H1 (cell line): ENCODE measurements at regions not wholly inside any gene's neighbourhood (a gene's known extent, or its start where the extent isn't known, plus 50 kb on each side); places are given as distances from the start of the nearest gene placed in this dataset.

Experiments
- CTCF ChIA-PET: fragments of 300-600 bp; sonication (Branson Sonifier 250); formaldehyde crosslinking; loops from one replicate; lab custom pipeline; 2021; ENCODE audit not compliant: partially characterized antibody; lab: Charles Lee
- POLR2A ChIA-PET: fragments of 300-600 bp; sonication (Branson Sonifier 250); formaldehyde crosslinking; loops from one replicate; lab custom pipeline; 2021; ENCODE audit warnings: inconsistent platforms; ENCODE audit not compliant: partially characterized antibody; lab: Charles Lee
- DNase-seq, 2 experiments: peaks; one replicate each; pipeline versions ENCODE4 v3.0.0 to v3.0.0-alpha.2; 2010 to 2022; ENCODE audit warnings: low spot score in 2 of 2, low read depth in 1 of 2, mixed read lengths in 1 of 2
- FAIRE-seq: peaks from 2 replicates; lab custom pipeline; 2011; peaks lifted over from hg19 to GRCh38; lab: Jason Lieb, UNC
- H2AFZ ChIP-seq: 2 replicates; pipeline ENCODE4 v1.8.1; 2012; ENCODE audit warnings: low read length, inconsistent platforms
- H2AK5ac ChIP-seq: 2 replicates; pipeline ENCODE4 v1.6.1; 2013; ENCODE audit warnings: low read depth, low read length
- H2BK120ac ChIP-seq: replicated peaks from 2 replicates; pipeline ENCODE3; 2013; ENCODE audit warnings: low read depth, low read length, inconsistent platforms
- H2BK12ac ChIP-seq: 2 replicates; pipeline ENCODE4 v1.6.1; 2013; ENCODE audit warnings: low read depth, low read length
- H2BK15ac ChIP-seq: 2 replicates; pipeline ENCODE4 v1.6.1; 2013; ENCODE audit warnings: low read length
- H2BK20ac ChIP-seq: 2 replicates; pipeline ENCODE4 v1.6.1; 2013; ENCODE audit warnings: low read length
- H2BK5ac ChIP-seq: 2 replicates; pipeline ENCODE4 v1.6.1; 2013; ENCODE audit warnings: low read depth, low read length
- H3K14ac ChIP-seq: 2 replicates; pipeline ENCODE4 v1.6.1; 2013; ENCODE audit warnings: inconsistent platforms; ENCODE audit not compliant: insufficient read length
- H3K18ac ChIP-seq: 2 replicates; pipeline ENCODE4 v1.6.1; 2013; ENCODE audit warnings: low read length; ENCODE audit errors: extremely low read depth
- H3K23ac ChIP-seq: 2 replicates; pipeline ENCODE4 v1.6.1; 2013; ENCODE audit warnings: inconsistent platforms; ENCODE audit not compliant: insufficient read length
- H3K23me2 ChIP-seq: 2 replicates; pipeline ENCODE4 v1.6.1; 2013; ENCODE audit warnings: low read depth, low read length
- H3K27ac ChIP-seq: 2 replicates; pipeline ENCODE4 v1.6.1; 2011; ENCODE audit warnings: low read depth, low read length, inconsistent platforms
- H3K27me3 ChIP-seq, 4 experiments: replicated peaks in 1 of 4; 1 replicate in 1 of 4; 2 replicates in 3 of 4; pipeline versions ENCODE4 v1.6.1 to v1.8.1; 2011 to 2013; ENCODE audit warnings: low read length in 3 of 4, mild to moderate bottlenecking in 3 of 4, inconsistent platforms in 2 of 4, mixed read lengths in 2 of 4, moderate library complexity in 1 of 4; ENCODE audit not compliant: control insufficient read depth in 3 of 4, insufficient read depth in 3 of 4; ENCODE audit errors: extremely low read depth in 1 of 4
- H3K36me3 ChIP-seq, 4 experiments: 2 replicates each; pipeline versions ENCODE4 v1.6.1 to v1.8.1; 2011 to 2013; ENCODE audit warnings: mild to moderate bottlenecking in 4 of 4, low read length in 3 of 4, moderate library complexity in 2 of 4, control low read depth in 1 of 4, inconsistent platforms in 1 of 4; ENCODE audit not compliant: insufficient read depth in 4 of 4, control insufficient read depth in 2 of 4
- H3K4ac ChIP-seq: replicated peaks from 2 replicates; pipeline ENCODE3; 2013; ENCODE audit warnings: low read length, low read depth, mixed read lengths, inconsistent platforms; ENCODE audit not compliant: insufficient read length
- H3K4me1 ChIP-seq, 4 experiments: replicated peaks in 1 of 4; 1 replicate in 1 of 4; 2 replicates in 3 of 4; pipeline versions ENCODE4 v1.6.1 to v1.8.1; 2011 to 2013; ENCODE audit warnings: low read length in 3 of 4, inconsistent platforms in 2 of 4, mixed read lengths in 1 of 4; ENCODE audit not compliant: insufficient read depth in 4 of 4, control insufficient read depth in 3 of 4
- H3K4me2 ChIP-seq, 2 experiments: 2 replicates each; pipeline versions ENCODE4 v1.6.1 to v1.8.1; 2011 to 2013; ENCODE audit warnings: low read depth in 2 of 2, low read length in 2 of 2, control low read depth in 1 of 2, inconsistent platforms in 1 of 2, mild to moderate bottlenecking in 1 of 2; ENCODE audit not compliant: insufficient read depth in 1 of 2
- H3K4me3 ChIP-seq, 4 experiments: fragments of 200-600, 300-600 bp in 1 of 4; sonication (generic), shearing (Covaris generic), sonication (Bioruptor Twin) in 1 of 4; 2 replicates each; pipeline versions ENCODE4 v1.5.1 to v1.8.1; 2011 to 2016; ENCODE audit warnings: low read length in 4 of 4, low read depth in 3 of 4, control low read depth in 2 of 4, inconsistent platforms in 2 of 4, mild to moderate bottlenecking in 2 of 4, mixed read lengths in 1 of 4, moderate library complexity in 1 of 4; ENCODE audit not compliant: insufficient read depth in 2 of 4; ENCODE audit errors: extremely low read depth in 1 of 4
- H3K56ac ChIP-seq: replicated peaks from 2 replicates; pipeline ENCODE3; 2013; ENCODE audit warnings: low read depth, mild to moderate bottlenecking, mixed read lengths, low read length, inconsistent platforms; ENCODE audit not compliant: insufficient read length
- H3K79me1 ChIP-seq: 2 replicates; pipeline ENCODE4 v1.6.1; 2013; ENCODE audit warnings: low read depth, low read length, control low read depth
- H3K79me2 ChIP-seq, 2 experiments: 2 replicates each; pipeline versions ENCODE4 v1.6.1 to v1.8.1; 2012 to 2013; ENCODE audit warnings: low read length in 2 of 2, mild to moderate bottlenecking in 2 of 2, inconsistent platforms in 1 of 2; ENCODE audit not compliant: insufficient read depth in 2 of 2, control insufficient read depth in 1 of 2
- H3K9ac ChIP-seq, 4 experiments: replicated peaks in 1 of 4; 1 replicate in 1 of 4; 2 replicates in 3 of 4; pipeline versions ENCODE4 v1.6.1 to v1.8.1; 2011 to 2013; ENCODE audit warnings: low read depth in 3 of 4, low read length in 3 of 4, control low read depth in 2 of 4, mild to moderate bottlenecking in 2 of 4, moderate library complexity in 2 of 4, inconsistent platforms in 1 of 4; ENCODE audit errors: extremely low read depth in 1 of 4
- H3K9me3 ChIP-seq, 2 experiments: 2 replicates each; pipeline versions ENCODE4 v1.6.1 to v1.8.1; 2012 to 2013; ENCODE audit warnings: mild to moderate bottlenecking in 2 of 2, moderate library complexity in 2 of 2, control low read depth in 1 of 2, inconsistent platforms in 1 of 2, low read depth in 1 of 2, low read length in 1 of 2, mixed read lengths in 1 of 2; ENCODE audit not compliant: insufficient read depth in 2 of 2
- H4K20me1 ChIP-seq, 2 experiments: replicated peaks in 1 of 2; 2 replicates each; pipeline versions ENCODE3 to v1.8.1; 2011 to 2013; ENCODE audit warnings: inconsistent platforms in 2 of 2, low read length in 2 of 2, mild to moderate bottlenecking in 1 of 2; ENCODE audit not compliant: insufficient read depth in 2 of 2, control insufficient read depth in 1 of 2
- H4K5ac ChIP-seq: 2 replicates; pipeline ENCODE4 v1.6.1; 2013; ENCODE audit warnings: low read length, low read depth, mixed read lengths, inconsistent platforms; ENCODE audit not compliant: insufficient read length
- H4K8ac ChIP-seq: 2 replicates; pipeline ENCODE4 v1.8.0; 2013; ENCODE audit warnings: mild to moderate bottlenecking, moderate library complexity, low read length, inconsistent platforms; ENCODE audit not compliant: insufficient read depth; ENCODE audit errors: extremely low read depth
- H4K91ac ChIP-seq: replicated peaks from 2 replicates; pipeline ENCODE3; 2013; ENCODE audit warnings: low read length, mixed read lengths, inconsistent platforms; ENCODE audit not compliant: insufficient read length
- CBX8 ChIP-seq: fragments of 300-800, 300-1000 bp; sonication (generic); IDR thresholded peaks from 2 replicates; pipeline ENCODE4 v1.7.1; 2016; ENCODE audit warnings: low read depth, low read length, borderline replicate concordance
- E2F6 ChIP-seq: IDR thresholded peaks from 2 replicates; pipeline ENCODE4 v1.6.1; 2012; ENCODE audit warnings: inconsistent platforms
- EP300 ChIP-seq, 2 experiments: IDR thresholded peaks; 1 replicate in 1 of 2; 2 replicates in 1 of 2; pipeline ENCODE4 v1.6.1; 2011 to 2012; ENCODE audit warnings: low read depth in 2 of 2, low read length in 2 of 2, mild to moderate bottlenecking in 2 of 2, borderline replicate concordance in 1 of 2, inconsistent platforms in 1 of 2, moderate library complexity in 1 of 2
- GTF2F1 ChIP-seq: IDR thresholded peaks from 2 replicates; pipeline ENCODE4 v1.6.1; 2012; ENCODE audit warnings: low read depth, low read length, improper control_type of control experiment, borderline replicate concordance
- KDM1A ChIP-seq: fragments of 200-600, 300-600 bp; sonication (generic); IDR thresholded peaks from 2 replicates; pipeline ENCODE4 v1.7.1; 2016; ENCODE audit warnings: mild to moderate bottlenecking, low read length, borderline replicate concordance
- MAX ChIP-seq: IDR thresholded peaks from 2 replicates; pipeline ENCODE4 v1.6.1; 2012; ENCODE audit warnings: inconsistent platforms
- PHF8 ChIP-seq: fragments of 200-600 bp; sonication (generic); conservative IDR thresholded peaks from 2 replicates; pipeline ENCODE4 v1.7.1; 2012; ENCODE audit warnings: low read depth, mild to moderate bottlenecking, inconsistent platforms, low read length, moderate library complexity
- SIN3A ChIP-seq, 2 experiments: IDR thresholded peaks in 1 of 2; conservative IDR thresholded peaks in 1 of 2; 2 replicates each; pipeline ENCODE4 v1.6.1; 2011 to 2012; ENCODE audit warnings: low read length in 2 of 2, improper control_type of control experiment in 1 of 2, low read depth in 1 of 2, mild to moderate bottlenecking in 1 of 2
- SIRT6 ChIP-seq: IDR thresholded peaks from one replicate; pipeline ENCODE4 v1.7.1; 2012; ENCODE audit warnings: low read length, inconsistent platforms
- SP2 ChIP-seq: IDR thresholded peaks from 2 replicates; pipeline ENCODE4 v1.6.1; 2012; ENCODE audit warnings: mild to moderate bottlenecking, low read length, inconsistent platforms
- SP4 ChIP-seq: IDR thresholded peaks from 2 replicates; pipeline ENCODE4 v1.6.1; 2012; ENCODE audit warnings: low read length, inconsistent platforms
- TBP ChIP-seq: IDR thresholded peaks from 2 replicates; pipeline ENCODE4 v1.6.1; 2011; ENCODE audit warnings: low read depth, low read length, improper control_type of control experiment
- WGBS, 2 experiments: shearing (Covaris generic) in 1 of 2; methylation state at CpG; one replicate each; pipeline versions ENCODE4 v1.1.6 to v1.1.7; 2013 to 2015; ENCODE audit warnings: low lambda C conversion rate in 2 of 2, mixed read lengths in 2 of 2, inconsistent platforms in 1 of 2, low coverage in 1 of 2, missing lambda C conversion rate in 1 of 2; ENCODE audit not compliant: insufficient replicate concordance in 2 of 2, insufficient coverage in 1 of 2, insufficient read length in 1 of 2; ENCODE audit errors: extremely low coverage in 1 of 2, missing lambda C conversion rate in 1 of 2; 5-methylcytosine and 5-hydroxymethylcytosine counted together

- no peaks in the 10 kb centered on the region for H3K4me1 ChIP-seq
- H2AK5ac ChIP-seq = no peak overlapping the region
- no peak overlapping the region for H4K5ac ChIP-seq
- no peak overlapping the region for H3K14ac ChIP-seq
- H4K8ac ChIP-seq = no peak overlapping the region
- H3K36me3 ChIP-seq = no peaks in the 10 kb centered on the region
- H3K27me3 ChIP-seq = no peaks in the 10 kb centered on the region
- 96% methylated on average over 3 of the region's 3 CpGs; no CpG with 5 or more reads in 1 of the 2 experiments for WGBS, 2 experiments
- no peak overlapping the region for H3K27ac ChIP-seq
- H3K23me2 ChIP-seq = no peaks in the 10 kb centered on the region
- no peak overlapping the region for H3K9ac ChIP-seq
- H2BK5ac ChIP-seq = no peak overlapping the region
- no peak overlapping the region for H2BK12ac ChIP-seq
- POLR2A ChIA-PET = no interaction called here
- H3K9me3 ChIP-seq = no peaks in the 10 kb centered on the region
- FAIRE-seq = no peak
- H2BK120ac ChIP-seq = no peak overlapping the region
- H2AFZ ChIP-seq = no peak overlapping the region
- no peak overlapping the region for H3K56ac ChIP-seq
- no peaks in the 10 kb centered on the region for H3K79me2 ChIP-seq
- CTCF ChIA-PET = interaction anchor here (0.8 to 1.3 kb wide), 3 partner anchors 14 to 135 kb away, joined by 3 to 5 read pairs (median 4); no protein-coding TSS in a partner anchor
- H2BK15ac ChIP-seq = no peak overlapping the region
- no peak for DNase-seq
- H4K20me1 ChIP-seq = no peaks in the 10 kb centered on the region
- no peak overlapping the region for H3K18ac ChIP-seq
- H3K79me1 ChIP-seq = no peaks in the 10 kb centered on the region
- H3K4ac ChIP-seq = no peak overlapping the region
- H4K91ac ChIP-seq = no peak overlapping the region
- no peak overlapping the region for H3K4me3 ChIP-seq
- H3K4me2 ChIP-seq = no peak overlapping the region
- no peak overlapping the region for H2BK20ac ChIP-seq
- no peak overlapping the region for H3K23ac ChIP-seq
- TF ChIP-seq MAX (no peak), EP300 (IDR thresholded peaks at IDR 0.05; ENCODE audit: borderline replicate concordance in 1 of 2, low read depth in 2 of 2, low read length in 2 of 2) (no peak), SP2 (no peak), CBX8 (no peak), E2F6 (no peak), KDM1A (no peak), TBP (no peak), SP4 (no peak), GTF2F1 (no peak), PHF8 (no peak), SIN3A (conservative IDR thresholded peaks at IDR 0.05 in 1 of 2, IDR thresholded peaks at IDR 0.05 in 1 of 2; ENCODE audit: low read depth in 1 of 2, low read length in 2 of 2) (no peak), SIRT6 (no peak)
These were observed 464.2 kb upstream of the FSHR start for GRCh38 chr2:49618491-49618890.
